Astrocyte of the cerebellum (primary cell): ENCODE measurements at regions not wholly inside any gene's neighbourhood (a gene's known extent, or its start where the extent isn't known, plus 50 kb on each side); places are given as distances from the start of the nearest gene placed in this dataset.
A peak's percentile ranks its signal among the peaks of the same experiment; 100 is the strongest.

ENCODE experiments used
- DNase-seq: peaks from one replicate; pipeline ENCODE4 v3.0.0-alpha.2; 2011; ENCODE audit warnings: low read depth
- H3K4me3 ChIP-seq: 2 replicates; pipeline ENCODE4 v1.5.1; 2011; ENCODE audit warnings: mild to moderate bottlenecking, low read depth, low read length, moderate library complexity
- in situ Hi-C: cut with HindIII; loops from 2 replicates; pipeline ENCODE4 v1.10.0; 2017; ENCODE audit warnings: low sequenced_read_pairs
- TF ChIP-seq, protein P1 (sequence below): IDR thresholded peaks from 2 replicates; pipeline ENCODE4 v1.5.1; 2012; ENCODE audit warnings: low read length, low read depth, moderate library complexity, mild to moderate bottlenecking; ENCODE audit errors: missing control alignments

DNA sequence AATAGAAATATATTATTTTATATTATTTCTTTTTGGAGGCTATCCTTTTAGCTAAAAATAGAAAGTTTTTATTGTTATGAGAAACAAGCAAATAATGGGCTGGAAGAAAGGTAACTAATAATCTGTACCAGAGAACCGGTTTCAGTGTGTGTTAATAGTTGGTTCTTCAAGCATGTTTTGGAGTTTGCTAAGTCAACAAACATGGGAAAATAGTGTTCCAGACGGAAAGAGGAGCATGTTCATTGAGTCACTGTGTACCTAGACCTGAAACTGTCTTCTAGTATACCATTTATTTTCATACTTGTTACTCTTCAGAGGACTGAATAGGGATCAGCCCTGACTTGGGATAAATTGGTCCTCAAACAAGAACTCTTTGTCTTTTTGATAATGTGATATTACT lies 134.5 kb upstream of the CWC22 start:
- DNase-seq, result no peak
- H3K4me3 ChIP-seq, result no peak overlapping the region
- TF ChIP-seq, protein P1, sequence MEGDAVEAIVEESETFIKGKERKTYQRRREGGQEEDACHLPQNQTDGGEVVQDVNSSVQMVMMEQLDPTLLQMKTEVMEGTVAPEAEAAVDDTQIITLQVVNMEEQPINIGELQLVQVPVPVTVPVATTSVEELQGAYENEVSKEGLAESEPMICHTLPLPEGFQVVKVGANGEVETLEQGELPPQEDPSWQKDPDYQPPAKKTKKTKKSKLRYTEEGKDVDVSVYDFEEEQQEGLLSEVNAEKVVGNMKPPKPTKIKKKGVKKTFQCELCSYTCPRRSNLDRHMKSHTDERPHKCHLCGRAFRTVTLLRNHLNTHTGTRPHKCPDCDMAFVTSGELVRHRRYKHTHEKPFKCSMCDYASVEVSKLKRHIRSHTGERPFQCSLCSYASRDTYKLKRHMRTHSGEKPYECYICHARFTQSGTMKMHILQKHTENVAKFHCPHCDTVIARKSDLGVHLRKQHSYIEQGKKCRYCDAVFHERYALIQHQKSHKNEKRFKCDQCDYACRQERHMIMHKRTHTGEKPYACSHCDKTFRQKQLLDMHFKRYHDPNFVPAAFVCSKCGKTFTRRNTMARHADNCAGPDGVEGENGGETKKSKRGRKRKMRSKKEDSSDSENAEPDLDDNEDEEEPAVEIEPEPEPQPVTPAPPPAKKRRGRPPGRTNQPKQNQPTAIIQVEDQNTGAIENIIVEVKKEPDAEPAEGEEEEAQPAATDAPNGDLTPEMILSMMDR, result no peak
- in situ Hi-C loops, result no loop called here

DNA sequence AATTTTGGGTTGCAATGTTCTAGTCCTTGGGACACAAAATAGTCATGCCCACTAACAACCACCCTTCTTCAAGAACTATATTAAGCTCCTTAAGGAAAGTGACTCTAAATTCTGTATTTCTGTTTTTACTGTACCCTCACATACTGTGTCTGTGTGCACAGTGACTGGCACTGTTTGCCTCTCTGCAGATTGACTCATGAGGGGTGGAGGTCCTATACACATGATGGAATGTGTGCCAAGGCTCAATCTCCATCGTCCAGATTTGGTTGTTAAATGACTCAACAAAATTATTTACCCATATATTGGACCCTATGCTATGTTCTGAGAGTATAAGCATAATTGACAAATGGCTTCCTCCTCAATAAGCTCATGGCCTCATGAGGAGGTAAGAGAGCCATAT lies 126.6 kb upstream of the CWC22 start:
- TF ChIP-seq, protein P1, result no peak
- DNase-seq, result no peak
- no peak overlapping the region for H3K4me3 ChIP-seq
- in situ Hi-C loops, result no loop called here

GRCh38 chr2:180130403-180130802 lies 123.3 kb upstream of the CWC22 start:
- no peak for DNase-seq
- no peak overlapping the region for H3K4me3 ChIP-seq
- in situ Hi-C loops, result no loop called here
- TF ChIP-seq, protein P1, result no peak

- in situ Hi-C loops, result no loop called here
- no peak for DNase-seq
These were observed 121.8 kb upstream of the CWC22 start for GRCh38 chr2:180128861-180129260.

GRCh38 chr2:180125245-180125962 lies 118.3 kb upstream of the CWC22 start:
- peak; percentile 96 for DNase-seq
- in situ Hi-C loops, result no loop called here
- no peak overlapping the region for H3K4me3 ChIP-seq

More at GRCh38 chr2:180128861-180129260, 121.8 kb upstream of the CWC22 start:
- TF ChIP-seq, protein P1, result no peak
- H3K4me3 ChIP-seq, result no peak overlapping the region

DNA sequence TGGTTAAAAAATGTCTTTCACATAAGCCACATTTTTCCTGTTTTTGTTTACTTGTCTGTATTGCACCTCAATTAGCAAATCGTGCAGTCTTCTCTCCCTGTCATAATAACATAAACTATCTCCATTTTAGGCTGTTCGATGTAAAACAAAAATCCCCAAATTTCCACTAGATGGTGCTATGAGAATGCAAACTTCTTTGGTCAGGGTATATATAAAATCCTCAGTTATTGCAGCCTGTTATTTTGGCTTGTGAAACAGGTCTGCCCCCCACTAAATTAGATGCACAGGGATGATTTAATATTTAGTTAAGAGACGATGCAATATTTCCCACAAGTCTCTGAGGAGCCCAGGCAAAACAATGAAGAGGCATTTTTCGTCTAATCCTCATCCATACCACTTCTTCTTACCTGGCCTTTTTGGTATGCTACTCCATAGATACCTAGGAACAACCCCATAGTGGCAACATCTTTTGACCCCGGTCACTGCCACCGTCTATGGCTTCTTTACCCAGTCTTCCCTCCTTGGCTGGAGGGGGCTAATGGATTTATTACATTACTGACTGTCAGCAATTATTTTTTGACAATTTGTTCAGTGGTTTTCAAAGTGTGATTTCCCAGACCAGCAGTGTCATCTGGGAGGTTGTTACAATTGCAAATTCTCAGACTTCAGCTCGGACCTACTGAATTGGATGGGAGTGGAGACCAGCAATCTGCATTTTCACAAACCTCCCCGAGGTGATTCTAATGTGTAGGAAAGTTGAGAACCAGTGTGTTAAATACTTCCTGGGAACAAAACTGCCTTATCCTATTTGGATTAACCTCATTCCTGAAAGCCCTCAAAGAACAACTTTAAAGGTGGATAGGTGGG lies 117.4 kb upstream of the CWC22 start:
- TF ChIP-seq, protein P1, result peak; percentile 40
- no peak overlapping the region for H3K4me3 ChIP-seq
- peak; percentile 63 for DNase-seq
- in situ Hi-C loops, result no loop called here

More at GRCh38 chr2:180125245-180125962, 118.3 kb upstream of the CWC22 start:
- TF ChIP-seq, protein P1, result peak; percentile 74
